ENCODE measurements at regions not wholly inside any gene's neighbourhood (a gene's known extent, or its start where the extent isn't known, plus 50 kb on each side); places are given as distances from the start of the nearest gene placed in this dataset.

GRCh38 chr18:73896685-73897084 lies 250.9 kb downstream of the FBXO15 start:
- Histone ChIP-seq H3K9ac (ENCODE audit: low read depth in 1 of 2, low read length in 2 of 2) (no peak overlapping the region), H3K27me3 (ENCODE audit: control insufficient read depth in 4 of 4, insufficient read depth in 4 of 4, low read length in 3 of 4) (peaks cover 0 to 7% (median 0%) of the 10 kb centered on the region in 4 donors), H3K4me1 (ENCODE audit: control insufficient read depth in 4 of 4, insufficient read depth in 4 of 4, low read length in 3 of 4) (no peaks in the 10 kb centered on the region), H3K27ac (ENCODE audit: low read depth in 1 of 2, low read length in 2 of 2) (no peak overlapping the region), H3K9me3 (ENCODE audit: control insufficient read depth in 4 of 4, low read length in 3 of 4) (no peaks in the 10 kb centered on the region), H3K4me3 (ENCODE audit: low read depth in 1 of 3, low read length in 3 of 3) (no peak overlapping the region), H3K36me3 (ENCODE audit: control insufficient read depth in 4 of 4, insufficient read depth in 3 of 4, low read depth in 1 of 4, low read length in 3 of 4) (no peaks in the 10 kb centered on the region)
- no peak for DNase-seq (ENCODE audit: low spot score)
- 46% methylated on average over 3 of the region's 3 CpGs for WGBS
- no peak for TF ChIP-seq YY1 (IDR thresholded peaks at IDR 0.05)
- no peak for TF ChIP-seq HNF4A (conservative IDR thresholded peaks at IDR 0.05)
- no peak for TF ChIP-seq FOXA2 (IDR thresholded peaks at IDR 0.05)
- no peak for TF ChIP-seq MAX (IDR thresholded peaks at IDR 0.05)
- no peak for TF ChIP-seq RAD21 (IDR thresholded peaks at IDR 0.05)
- no peak for TF ChIP-seq EGR1 (IDR thresholded peaks at IDR 0.05; ENCODE audit: low read depth in 2 of 2)
- no peak for TF ChIP-seq JUND (IDR thresholded peaks at IDR 0.05)
- no peak for TF ChIP-seq CTCF (IDR thresholded peaks at IDR 0.05; ENCODE audit: low read depth, low read length, missing input control)

- WGBS = 35% methylated on average over 4 of the region's 4 CpGs
- H3K27me3 ChIP-seq (ENCODE audit: control insufficient read depth in 4 of 4, insufficient read depth in 4 of 4, low read length in 3 of 4) = peaks cover 0 to 4% (median 0%) of the 10 kb centered on the region in 4 donors
- H3K4me3 ChIP-seq (ENCODE audit: low read depth in 1 of 3, low read length in 3 of 3) = no peak overlapping the region
- no peaks in the 10 kb centered on the region for H3K9me3 ChIP-seq (ENCODE audit: control insufficient read depth in 4 of 4, low read length in 3 of 4)
- H3K9ac ChIP-seq (ENCODE audit: low read depth in 1 of 2, low read length in 2 of 2) = no peak overlapping the region
- H3K27ac ChIP-seq (ENCODE audit: low read depth in 1 of 2, low read length in 2 of 2) = no peak overlapping the region
- DNase-seq (ENCODE audit: low spot score) = no peak
- no peaks in the 10 kb centered on the region for H3K4me1 ChIP-seq (ENCODE audit: control insufficient read depth in 4 of 4, insufficient read depth in 4 of 4, low read length in 3 of 4)
- no peak for TF ChIP-seq RAD21 (IDR thresholded peaks at IDR 0.05)
- no peak for TF ChIP-seq FOXA2 (IDR thresholded peaks at IDR 0.05)
- TF ChIP-seq FOXA1 (IDR thresholded peaks at IDR 0.05) = no peak
- no peak for TF ChIP-seq EGR1 (IDR thresholded peaks at IDR 0.05; ENCODE audit: low read depth in 2 of 2)
- TF ChIP-seq MAX (IDR thresholded peaks at IDR 0.05) = no peak
- TF ChIP-seq HNF4A (conservative IDR thresholded peaks at IDR 0.05) = no peak
- TF ChIP-seq ZBTB33 (IDR thresholded peaks at IDR 0.05) = no peak
- no peak for TF ChIP-seq GABPA (IDR thresholded peaks at IDR 0.05 in 1 of 2, conservative IDR thresholded peaks at IDR 0.05 in 1 of 2)
- no peak for TF ChIP-seq ATF3 (IDR thresholded peaks at IDR 0.05)
- no peak for TF ChIP-seq JUND (IDR thresholded peaks at IDR 0.05)
- no peak for TF ChIP-seq SP1 (IDR thresholded peaks at IDR 0.05)
- no peak for TF ChIP-seq NR2F2 (IDR thresholded peaks at IDR 0.05)
- TF ChIP-seq TAF1 (conservative IDR thresholded peaks at IDR 0.05) = no peak
- no peaks in the 10 kb centered on the region for H3K36me3 ChIP-seq (ENCODE audit: control insufficient read depth in 4 of 4, insufficient read depth in 3 of 4, low read depth in 1 of 4, low read length in 3 of 4)
These were observed 251.9 kb downstream of the FBXO15 start for GRCh38 chr18:73895701-73896100.

Measured in liver (tissue), 8 donors.